GM12878 (cell line): ENCODE measurements at regions not wholly inside any gene's neighbourhood (a gene's known extent, or its start where the extent isn't known, plus 50 kb on each side); places are given as distances from the start of the nearest gene placed in this dataset.

Experiments
- ATF3 ChIP-seq: IDR thresholded peaks from 2 replicates; pipeline ENCODE4 v1.6.1; 2011; ENCODE audit warnings: low read depth, mild to moderate bottlenecking, low read length, moderate library complexity, borderline replicate concordance; ENCODE audit errors: extremely low read depth
- CEBPZ ChIP-seq: fragments of 150-350 bp; IDR thresholded peaks from 2 replicates; pipeline ENCODE4 v1.6.1; 2016; ENCODE audit warnings: low read depth, low read length
- ESRRA ChIP-seq: IDR thresholded peaks from 2 replicates; pipeline ENCODE4 v1.6.1; 2012; ENCODE audit warnings: mild to moderate bottlenecking, low read length, improper control_type of control experiment
- HDAC2 ChIP-seq: fragments of 200-600 bp; sonication (generic); IDR thresholded peaks from 2 replicates; pipeline ENCODE4 v1.6.1; 2017
- NR2F1 ChIP-seq: fragments of 450-650 bp; conservative IDR thresholded peaks from 2 replicates; pipeline ENCODE4 v1.6.1; 2017; ENCODE audit warnings: mild to moderate bottlenecking
- PBX3 ChIP-seq: IDR thresholded peaks from 2 replicates; pipeline ENCODE4 v1.6.1; 2011; ENCODE audit warnings: mild to moderate bottlenecking, low read depth, low read length, moderate library complexity; ENCODE audit not compliant: insufficient replicate concordance
- RB1 ChIP-seq: fragments of 450-650 bp; formaldehyde crosslinking; IDR thresholded peaks from 2 replicates; pipeline ENCODE4 v1.6.1; 2017; ENCODE audit warnings: mild to moderate bottlenecking, borderline replicate concordance
- RUNX3 ChIP-seq: IDR thresholded peaks from 2 replicates; pipeline ENCODE4 v1.6.1; 2012; ENCODE audit warnings: low read length, inconsistent platforms
- SPI1 ChIP-seq: IDR thresholded peaks from 2 replicates; pipeline ENCODE4 v1.6.1; 2011; ENCODE audit warnings: low read depth, mild to moderate bottlenecking, low read length, moderate library complexity, borderline replicate concordance; ENCODE audit not compliant: insufficient read depth
- STAT1 ChIP-seq: fragments of 450-650 bp; conservative IDR thresholded peaks from 2 replicates; pipeline ENCODE4 v1.6.1; 2014; ENCODE audit warnings: antibody characterized with exemption, mild to moderate bottlenecking
- SUPT20H ChIP-seq: IDR thresholded peaks from 2 replicates; pipeline ENCODE4 v1.6.1; 2011; ENCODE audit warnings: low read depth, mild to moderate bottlenecking, low read length, moderate library complexity, borderline replicate concordance; ENCODE audit not compliant: control insufficient read depth
- TBL1XR1 ChIP-seq: IDR thresholded peaks from 2 replicates; pipeline ENCODE4 v1.6.1; 2012; ENCODE audit warnings: low read depth, low read length, improper control_type of control experiment
- ZBTB33 ChIP-seq: fragments of 450-650 bp; IDR thresholded peaks from 2 replicates; pipeline ENCODE4 v1.6.1; 2017; ENCODE audit warnings: mild to moderate bottlenecking
- ZNF217 ChIP-seq: fragments of 450-650 bp; IDR thresholded peaks from 2 replicates; pipeline ENCODE4 v1.6.1; 2017; ENCODE audit warnings: antibody characterized with exemption, mild to moderate bottlenecking
- ZNF622 ChIP-seq: fragments of 450-650 bp; IDR thresholded peaks from 2 replicates; pipeline ENCODE4 v1.6.1; 2017; ENCODE audit warnings: mild to moderate bottlenecking, inconsistent platforms
- ZZZ3 ChIP-seq: IDR thresholded peaks from 2 replicates; pipeline ENCODE4 v1.6.1; 2011; ENCODE audit warnings: low read depth; ENCODE audit not compliant: control insufficient read depth, insufficient read length
- TF ChIP-seq, protein P1 (sequence below): fragments of 450-650 bp; IDR thresholded peaks from 2 replicates; pipeline ENCODE4 v1.6.1; 2016; ENCODE audit warnings: mild to moderate bottlenecking, moderate library complexity, borderline replicate concordance
- TF ChIP-seq, protein P2 (sequence below): IDR thresholded peaks from 2 replicates; pipeline ENCODE4 v1.6.1; 2012; ENCODE audit warnings: low read depth, low read length, improper control_type of control experiment

DNA sequence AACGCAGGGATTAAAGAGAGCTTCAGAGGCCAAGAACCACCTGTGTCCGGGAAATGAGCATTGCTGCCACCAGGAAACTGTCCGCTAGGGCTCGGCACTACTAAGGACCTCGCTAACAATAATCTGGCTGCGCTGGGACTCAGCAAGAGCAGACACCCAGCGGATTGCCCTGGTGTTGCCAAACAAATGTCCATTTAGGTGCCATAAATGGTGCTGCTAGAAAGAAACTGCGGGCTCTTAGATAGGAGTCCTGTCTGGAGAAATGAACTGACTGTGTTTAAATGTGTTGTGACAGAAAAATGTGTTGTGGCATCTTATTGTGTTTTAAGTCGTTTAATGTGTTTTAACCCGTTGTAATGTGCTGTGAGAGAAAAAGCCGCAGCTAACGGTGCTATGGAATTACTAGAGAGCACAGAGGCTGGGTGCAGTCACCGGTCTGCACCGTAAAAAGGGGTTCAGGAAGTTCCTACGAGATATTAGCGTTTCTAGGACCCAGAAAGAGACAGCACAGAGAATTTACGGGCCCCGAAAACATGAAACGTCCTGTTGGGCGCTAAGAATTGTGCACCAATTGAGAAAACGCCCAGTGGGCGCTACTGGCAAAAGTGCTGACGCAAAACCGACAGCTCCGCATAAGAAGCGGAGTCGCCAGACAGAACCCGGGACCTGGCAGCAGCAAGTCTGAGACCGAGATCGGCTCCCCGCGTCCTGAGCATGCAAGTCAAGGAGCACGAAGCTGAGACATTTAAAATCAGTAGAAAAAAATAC, 90.6 kb downstream of the ANXA2R start (continued):
- TF ChIP-seq, protein P1, sequence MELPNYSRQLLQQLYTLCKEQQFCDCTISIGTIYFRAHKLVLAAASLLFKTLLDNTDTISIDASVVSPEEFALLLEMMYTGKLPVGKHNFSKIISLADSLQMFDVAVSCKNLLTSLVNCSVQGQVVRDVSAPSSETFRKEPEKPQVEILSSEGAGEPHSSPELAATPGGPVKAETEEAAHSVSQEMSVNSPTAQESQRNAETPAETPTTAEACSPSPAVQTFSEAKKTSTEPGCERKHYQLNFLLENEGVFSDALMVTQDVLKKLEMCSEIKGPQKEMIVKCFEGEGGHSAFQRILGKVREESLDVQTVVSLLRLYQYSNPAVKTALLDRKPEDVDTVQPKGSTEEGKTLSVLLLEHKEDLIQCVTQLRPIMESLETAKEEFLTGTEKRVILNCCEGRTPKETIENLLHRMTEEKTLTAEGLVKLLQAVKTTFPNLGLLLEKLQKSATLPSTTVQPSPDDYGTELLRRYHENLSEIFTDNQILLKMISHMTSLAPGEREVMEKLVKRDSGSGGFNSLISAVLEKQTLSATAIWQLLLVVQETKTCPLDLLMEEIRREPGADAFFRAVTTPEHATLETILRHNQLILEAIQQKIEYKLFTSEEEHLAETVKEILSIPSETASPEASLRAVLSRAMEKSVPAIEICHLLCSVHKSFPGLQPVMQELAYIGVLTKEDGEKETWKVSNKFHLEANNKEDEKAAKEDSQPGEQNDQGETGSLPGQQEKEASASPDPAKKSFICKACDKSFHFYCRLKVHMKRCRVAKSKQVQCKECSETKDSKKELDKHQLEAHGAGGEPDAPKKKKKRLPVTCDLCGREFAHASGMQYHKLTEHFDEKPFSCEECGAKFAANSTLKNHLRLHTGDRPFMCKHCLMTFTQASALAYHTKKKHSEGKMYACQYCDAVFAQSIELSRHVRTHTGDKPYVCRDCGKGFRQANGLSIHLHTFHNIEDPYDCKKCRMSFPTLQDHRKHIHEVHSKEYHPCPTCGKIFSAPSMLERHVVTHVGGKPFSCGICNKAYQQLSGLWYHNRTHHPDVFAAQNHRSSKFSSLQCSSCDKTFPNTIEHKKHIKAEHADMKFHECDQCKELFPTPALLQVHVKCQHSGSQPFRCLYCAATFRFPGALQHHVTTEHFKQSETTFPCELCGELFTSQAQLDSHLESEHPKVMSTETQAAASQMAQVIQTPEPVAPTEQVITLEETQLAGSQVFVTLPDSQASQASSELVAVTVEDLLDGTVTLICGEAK: peak; percentile 65; the same call in 1 of the 2 replicates
- no peak for TF ChIP-seq SUPT20H
- TF ChIP-seq STAT1: no peak
- TF ChIP-seq, protein P2, sequence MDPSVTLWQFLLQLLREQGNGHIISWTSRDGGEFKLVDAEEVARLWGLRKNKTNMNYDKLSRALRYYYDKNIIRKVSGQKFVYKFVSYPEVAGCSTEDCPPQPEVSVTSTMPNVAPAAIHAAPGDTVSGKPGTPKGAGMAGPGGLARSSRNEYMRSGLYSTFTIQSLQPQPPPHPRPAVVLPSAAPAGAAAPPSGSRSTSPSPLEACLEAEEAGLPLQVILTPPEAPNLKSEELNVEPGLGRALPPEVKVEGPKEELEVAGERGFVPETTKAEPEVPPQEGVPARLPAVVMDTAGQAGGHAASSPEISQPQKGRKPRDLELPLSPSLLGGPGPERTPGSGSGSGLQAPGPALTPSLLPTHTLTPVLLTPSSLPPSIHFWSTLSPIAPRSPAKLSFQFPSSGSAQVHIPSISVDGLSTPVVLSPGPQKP: no peak
- no peak for TF ChIP-seq PBX3
- no peak for TF ChIP-seq RB1
- TF ChIP-seq SPI1: no peak
- no peak for TF ChIP-seq ATF3
- TF ChIP-seq CEBPZ: no peak
- TF ChIP-seq NR2F1: no peak
- no peak for TF ChIP-seq ZNF622
- no peak for TF ChIP-seq ZNF217
- no peak for TF ChIP-seq RUNX3
- no peak for TF ChIP-seq ESRRA
- TF ChIP-seq ZBTB33: no peak
- TF ChIP-seq TBL1XR1: no peak
- no peak for TF ChIP-seq HDAC2
- no peak for TF ChIP-seq ZZZ3
